ENCODE measurements at regions not wholly inside any gene's neighbourhood (a gene's known extent, or its start where the extent isn't known, plus 50 kb on each side); places are given as distances from the start of the nearest gene placed in this dataset.
"Not testable (repeated sequence)": the region's sequence is repeated elsewhere in the genome, so short reads cannot be mapped to it uniquely, and the experiment has no call there.

- no peak for DNase-seq (ENCODE audit: low read depth in 2 of 3, low spot score in 2 of 3)
Measured at GRCh38 chr3:109784852-109785631, 447.7 kb upstream of the DPPA4 start.

- DNase-seq (ENCODE audit: low read depth in 2 of 3, low spot score in 2 of 3), result no peak
Measured at GRCh38 chr3:109803274-109803673, 465.9 kb upstream of the DPPA4 start.

- no peak for DNase-seq (ENCODE audit: low read depth in 2 of 3, low spot score in 2 of 3)
Measured at GRCh38 chr3:109804697-109805096, 467.4 kb upstream of the DPPA4 start.

- DNase-seq (ENCODE audit: low read depth in 2 of 3, low spot score in 2 of 3), result peak; percentile 30 to 75 (median 68)
Measured at GRCh38 chr3:109806929-109807328, 469.6 kb upstream of the DPPA4 start.

- DNase-seq (ENCODE audit: low read depth in 2 of 3, low spot score in 2 of 3), result no peak
Measured at GRCh38 chr3:109809513-109809912, 472.2 kb upstream of the DPPA4 start.

- no peak for DNase-seq (ENCODE audit: low read depth in 2 of 3, low spot score in 2 of 3)
Measured at GRCh38 chr3:109818081-109818480, 480.7 kb upstream of the DPPA4 start.

GRCh38 chr3:109819734-109820133, 482.4 kb upstream of the DPPA4 start:
- no peak for DNase-seq (ENCODE audit: low read depth in 2 of 3, low spot score in 2 of 3)

GRCh38 chr3:109825971-109826810, 488.8 kb upstream of the DPPA4 start:
- DNase-seq (ENCODE audit: low read depth in 2 of 3, low spot score in 2 of 3), result no peak

- DNase-seq (ENCODE audit: low read depth in 2 of 3, low spot score in 2 of 3), result no peak
Measured at GRCh38 chr3:109831403-109831802, 494.1 kb upstream of the DPPA4 start.

GRCh38 chr3:109835958-109836357, 498.6 kb upstream of the DPPA4 start:
- no peak for DNase-seq (ENCODE audit: low read depth in 2 of 3, low spot score in 2 of 3)

- no peak for DNase-seq (ENCODE audit: low read depth in 2 of 3, low spot score in 2 of 3)
Measured at GRCh38 chr3:109851854-109852253, 514.5 kb upstream of the DPPA4 start.

- no peak for DNase-seq (ENCODE audit: low read depth in 2 of 3, low spot score in 2 of 3)
Measured at GRCh38 chr3:109852283-109852682, 514.9 kb upstream of the DPPA4 start.

GRCh38 chr3:109853077-109853731, 515.9 kb upstream of the DPPA4 start:
- no peak for DNase-seq (ENCODE audit: low read depth in 2 of 3, low spot score in 2 of 3)

GRCh38 chr3:109863701-109864100, 526.4 kb upstream of the DPPA4 start:
- DNase-seq (ENCODE audit: low read depth in 2 of 3, low spot score in 2 of 3), result no peak

- no peak for DNase-seq (ENCODE audit: low read depth in 2 of 3, low spot score in 2 of 3)
Measured at GRCh38 chr3:109864452-109864851, 527.1 kb upstream of the DPPA4 start.

GRCh38 chr3:109869586-109869985, 532.2 kb upstream of the DPPA4 start:
- no peak for DNase-seq (ENCODE audit: low read depth in 2 of 3, low spot score in 2 of 3)

- DNase-seq (ENCODE audit: low read depth in 2 of 3, low spot score in 2 of 3), result no peak
Measured at GRCh38 chr3:109874896-109875708, 537.8 kb upstream of the DPPA4 start.

- DNase-seq (ENCODE audit: low read depth in 2 of 3, low spot score in 2 of 3), result not testable (repeated sequence)
Measured at GRCh38 chr3:109877616-109878015, 540.3 kb upstream of the DPPA4 start.

GRCh38 chr3:109882144-109882543, 544.8 kb upstream of the DPPA4 start:
- no peak for DNase-seq (ENCODE audit: low read depth in 2 of 3, low spot score in 2 of 3)

GRCh38 chr3:109887293-109887692, 549.9 kb upstream of the DPPA4 start:
- DNase-seq (ENCODE audit: low read depth in 2 of 3, low spot score in 2 of 3), result no peak

GRCh38 chr3:109888026-109888425, 550.7 kb upstream of the DPPA4 start:
- no peak for DNase-seq (ENCODE audit: low read depth in 2 of 3, low spot score in 2 of 3)
